H9 (cell line): ENCODE measurements at regions not wholly inside any gene's neighbourhood (a gene's known extent, or its start where the extent isn't known, plus 50 kb on each side); places are given as distances from the start of the nearest gene placed in this dataset.

ENCODE experiments used
- DNase-seq: peaks from one replicate; pipeline ENCODE4 v3.0.0-alpha.2; 2017
- H2AFZ ChIP-seq: one replicate; pipeline ENCODE4 v1.6.1; 2013; ENCODE audit warnings: mild to moderate bottlenecking, low read length, control low read depth, moderate library complexity
- H2AK5ac ChIP-seq: 2 replicates; pipeline ENCODE4 v1.6.1; 2013; ENCODE audit warnings: low read length, control low read depth, mixed read lengths; ENCODE audit not compliant: insufficient read length
- H2BK120ac ChIP-seq: one replicate; pipeline ENCODE4 v1.6.1; 2013; ENCODE audit warnings: low read depth, mild to moderate bottlenecking, low read length, control low read depth, inconsistent platforms; ENCODE audit not compliant: poor library complexity, severe bottlenecking
- H2BK12ac ChIP-seq: 2 replicates; pipeline ENCODE4 v1.6.1; 2013; ENCODE audit warnings: low read length, control low read depth, mixed read lengths, low read depth; ENCODE audit not compliant: insufficient read length
- H2BK15ac ChIP-seq: 2 replicates; pipeline ENCODE4 v1.6.1; 2013; ENCODE audit warnings: low read depth, low read length, control low read depth
- H2BK20ac ChIP-seq: one replicate; pipeline ENCODE4 v1.6.1; 2013; ENCODE audit warnings: low read depth, mild to moderate bottlenecking, low read length, control low read depth, inconsistent platforms; ENCODE audit not compliant: poor library complexity, severe bottlenecking
- H2BK5ac ChIP-seq: 2 replicates; pipeline ENCODE4 v1.6.1; 2013; ENCODE audit warnings: low read length, control low read depth, mixed read lengths; ENCODE audit not compliant: insufficient read length
- H3K14ac ChIP-seq: 2 replicates; pipeline ENCODE4 v1.6.1; 2013; ENCODE audit warnings: low read length, control low read depth; ENCODE audit not compliant: insufficient read depth
- H3K18ac ChIP-seq: 2 replicates; pipeline ENCODE4 v1.6.1; 2013; ENCODE audit warnings: low read depth, mild to moderate bottlenecking, mixed read lengths, low read length, control low read depth; ENCODE audit not compliant: insufficient read length
- H3K23ac ChIP-seq: 2 replicates; pipeline ENCODE4 v1.6.1; 2013; ENCODE audit warnings: low read length, control low read depth, mixed read lengths, low read depth; ENCODE audit not compliant: insufficient read length
- H3K23me2 ChIP-seq: 2 replicates; pipeline ENCODE4 v1.6.1; 2013; ENCODE audit warnings: low read depth, mild to moderate bottlenecking, mixed read lengths, low read length, control low read depth; ENCODE audit not compliant: insufficient read length, poor library complexity, severe bottlenecking
- H3K27ac ChIP-seq: 2 replicates; pipeline ENCODE4 v1.5.1; 2013; ENCODE audit warnings: low read length, control low read depth, mixed read lengths, low read depth; ENCODE audit not compliant: insufficient read length
- H3K27me3 ChIP-seq: 2 replicates; pipeline ENCODE4 v1.6.1; 2013; ENCODE audit warnings: low read length, control low read depth, inconsistent platforms; ENCODE audit not compliant: insufficient read depth
- H3K4ac ChIP-seq: 2 replicates; pipeline ENCODE4 v1.6.1; 2013; ENCODE audit warnings: low read depth, mild to moderate bottlenecking, control low read depth, inconsistent platforms, low read length, moderate library complexity
- H3K4me1 ChIP-seq: 2 replicates; pipeline ENCODE4 v1.6.1; 2013; ENCODE audit warnings: low read length, control low read depth, inconsistent platforms; ENCODE audit not compliant: insufficient read depth
- H3K4me2 ChIP-seq: 2 replicates; pipeline ENCODE4 v1.6.1; 2013; ENCODE audit warnings: low read length, control low read depth, mixed read lengths; ENCODE audit not compliant: insufficient read length, insufficient read depth
- H3K56ac ChIP-seq: 2 replicates; pipeline ENCODE4 v1.6.1; 2013; ENCODE audit warnings: low read depth, mild to moderate bottlenecking, mixed read lengths, low read length, control low read depth; ENCODE audit not compliant: insufficient read length
- H3K79me1 ChIP-seq: 2 replicates; pipeline ENCODE4 v1.6.1; 2013; ENCODE audit warnings: low read depth, mild to moderate bottlenecking, moderate library complexity, low read length, control low read depth, inconsistent platforms; ENCODE audit not compliant: insufficient read depth, poor library complexity, severe bottlenecking
- H3K79me2 ChIP-seq: 2 replicates; pipeline ENCODE4 v1.6.1; 2013; ENCODE audit warnings: low read length, control low read depth, inconsistent platforms; ENCODE audit not compliant: insufficient read depth
- H3K9ac ChIP-seq: 2 replicates; pipeline ENCODE4 v1.6.1; 2013; ENCODE audit warnings: low read length, control low read depth, mixed read lengths; ENCODE audit not compliant: insufficient read length; ENCODE audit errors: extremely low read depth
- H3K9me3 ChIP-seq: one replicate; pipeline ENCODE4 v1.6.1; 2013; ENCODE audit warnings: low read depth, low read length, inconsistent platforms; ENCODE audit not compliant: control insufficient read depth
- H3T11ph ChIP-seq: one replicate; pipeline ENCODE4 v1.6.1; 2013; ENCODE audit warnings: mild to moderate bottlenecking, low read length, control low read depth, inconsistent platforms
- H4K20me1 ChIP-seq: one replicate; pipeline ENCODE4 v1.6.1; 2013; ENCODE audit not compliant: control insufficient read depth, insufficient read length, insufficient read depth
- H4K5ac ChIP-seq: 2 replicates; pipeline ENCODE4 v1.6.1; 2013; ENCODE audit warnings: low read depth, mild to moderate bottlenecking, mixed read lengths, low read length, control low read depth; ENCODE audit not compliant: insufficient read length
- H4K8ac ChIP-seq: replicated peaks from 2 replicates; pipeline ENCODE4 v1.6.1; 2013; ENCODE audit warnings: low read length, control low read depth, mixed read lengths, low read depth; ENCODE audit not compliant: insufficient read length
- H4K91ac ChIP-seq: 2 replicates; pipeline ENCODE4 v1.6.1; 2013; ENCODE audit warnings: low read depth, mild to moderate bottlenecking, moderate library complexity, mixed read lengths, low read length, control low read depth; ENCODE audit not compliant: insufficient read length
- H3K27ac Mint-ChIP-seq, 3 experiments: 2 replicates in 2 of 3; 3 replicates in 1 of 3; pipeline ENCODE4 v1.8.0; 2020 to 2021; ENCODE audit warnings: mixed read lengths in 3 of 3, mild to moderate bottlenecking in 1 of 3, moderate library complexity in 1 of 3
- H3K27me3 Mint-ChIP-seq: 2 replicates; pipeline ENCODE4 v1.8.0; 2021; ENCODE audit warnings: low read depth, mild to moderate bottlenecking, moderate library complexity, mixed read lengths
- H3K36me3 Mint-ChIP-seq, 3 experiments: 2 replicates in 2 of 3; 3 replicates in 1 of 3; pipeline ENCODE4 v1.8.0; 2020 to 2021; ENCODE audit warnings: low read depth in 3 of 3, mixed read lengths in 3 of 3; ENCODE audit not compliant: insufficient read depth in 1 of 3
- H3K4me1 Mint-ChIP-seq, 2 experiments: 2 replicates each; pipeline ENCODE4 v1.8.0; 2020; ENCODE audit warnings: mixed read lengths in 2 of 2
- H3K4me3 Mint-ChIP-seq, 2 experiments: 2 replicates in 1 of 2; 3 replicates in 1 of 2; pipeline ENCODE4 v1.8.0; 2020 to 2021; ENCODE audit warnings: mild to moderate bottlenecking in 2 of 2, mixed read lengths in 2 of 2, moderate library complexity in 1 of 2
- H3K9me3 Mint-ChIP-seq, 2 experiments: 2 replicates in 1 of 2; 3 replicates in 1 of 2; pipeline ENCODE4 v1.8.0; 2020; ENCODE audit warnings: mild to moderate bottlenecking in 2 of 2, mixed read lengths in 2 of 2, moderate library complexity in 1 of 2
- WGBS: extraction: QIAGEN DNeasy Blood & Tissue Kit; methylation state at CpG from one replicate; pipeline ENCODE4 v1.1.7; 2013; ENCODE audit warnings: missing lambda C conversion rate, low lambda C conversion rate, mixed read lengths; ENCODE audit not compliant: insufficient read length; ENCODE audit errors: extremely low coverage; 5-methylcytosine and 5-hydroxymethylcytosine counted together
- TF ChIP-seq, protein P1 (sequence below): fragments of 200-600 bp; sonication (generic); conservative IDR thresholded peaks from 3 replicates; pipeline ENCODE4 v1.8.0; 2021; ENCODE audit warnings: antibody characterized with exemption, mild to moderate bottlenecking

DNA sequence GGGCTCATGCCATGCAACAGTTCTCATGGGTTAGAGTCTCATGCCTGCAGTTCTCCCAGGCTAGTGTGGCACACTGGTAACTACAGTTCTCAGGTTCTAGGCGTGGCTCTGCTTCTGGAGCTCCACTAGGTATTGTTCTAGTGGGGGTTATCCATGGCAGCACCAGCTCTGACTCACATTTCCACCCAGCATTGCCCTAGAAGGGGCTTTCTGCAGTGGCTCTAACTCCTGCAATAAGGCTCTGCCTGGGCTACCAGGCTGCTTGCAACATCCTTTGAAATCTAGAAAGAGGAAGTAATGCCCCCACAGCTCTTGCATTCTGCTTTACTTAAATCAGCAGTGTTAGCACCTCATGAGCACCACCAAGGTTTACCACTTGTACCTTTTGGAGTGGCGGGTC is 220.3 kb upstream of the ARID2 start:
- Histone ChIP-seq H2BK5ac (no peak overlapping the region), H3K23ac (no peak overlapping the region), H4K91ac (no peak overlapping the region), H3K23me2 (no peaks in the 10 kb centered on the region), H3K4me1 (no peaks in the 10 kb centered on the region), H3K79me2 (no peaks in the 10 kb centered on the region), H3T11ph (no peak overlapping the region), H3K4me2 (no peak overlapping the region), H2AK5ac (no peak overlapping the region), H3K18ac (no peak overlapping the region), H3K4ac (no peak overlapping the region), H3K9me3 (no peaks in the 10 kb centered on the region), H3K14ac (no peak overlapping the region), H4K8ac (no peak overlapping the region), H3K56ac (no peak overlapping the region), H2BK20ac (no peak overlapping the region), H2BK15ac (no peak overlapping the region), H2AFZ (no peak overlapping the region), H2BK12ac (no peak overlapping the region), H3K27me3 (no peaks in the 10 kb centered on the region), H2BK120ac (no peak overlapping the region), H3K9ac (no peak overlapping the region), H3K79me1 (no peaks in the 10 kb centered on the region), H4K5ac (no peak overlapping the region), H3K27ac (no peak overlapping the region), H4K20me1 (no peaks in the 10 kb centered on the region)
- Mint-ChIP-seq H3K4me3 (no peak overlapping the region), H3K4me1 (no peaks in the 10 kb centered on the region), H3K9me3 (peaks cover 10 to 12% of the 10 kb centered on the region in 2 experiments), H3K36me3 (peaks cover 1 to 7% (median 2%) of the 10 kb centered on the region in 3 experiments; a peak in 4 of 7 replicates), H3K27ac (no peak overlapping the region), H3K27me3 (no peaks in the 10 kb centered on the region)
- WGBS: no CpG with 5 or more reads among the region's 2 CpGs
- no peak for DNase-seq
- TF ChIP-seq, protein P1, sequence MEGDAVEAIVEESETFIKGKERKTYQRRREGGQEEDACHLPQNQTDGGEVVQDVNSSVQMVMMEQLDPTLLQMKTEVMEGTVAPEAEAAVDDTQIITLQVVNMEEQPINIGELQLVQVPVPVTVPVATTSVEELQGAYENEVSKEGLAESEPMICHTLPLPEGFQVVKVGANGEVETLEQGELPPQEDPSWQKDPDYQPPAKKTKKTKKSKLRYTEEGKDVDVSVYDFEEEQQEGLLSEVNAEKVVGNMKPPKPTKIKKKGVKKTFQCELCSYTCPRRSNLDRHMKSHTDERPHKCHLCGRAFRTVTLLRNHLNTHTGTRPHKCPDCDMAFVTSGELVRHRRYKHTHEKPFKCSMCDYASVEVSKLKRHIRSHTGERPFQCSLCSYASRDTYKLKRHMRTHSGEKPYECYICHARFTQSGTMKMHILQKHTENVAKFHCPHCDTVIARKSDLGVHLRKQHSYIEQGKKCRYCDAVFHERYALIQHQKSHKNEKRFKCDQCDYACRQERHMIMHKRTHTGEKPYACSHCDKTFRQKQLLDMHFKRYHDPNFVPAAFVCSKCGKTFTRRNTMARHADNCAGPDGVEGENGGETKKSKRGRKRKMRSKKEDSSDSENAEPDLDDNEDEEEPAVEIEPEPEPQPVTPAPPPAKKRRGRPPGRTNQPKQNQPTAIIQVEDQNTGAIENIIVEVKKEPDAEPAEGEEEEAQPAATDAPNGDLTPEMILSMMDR: no peak
